Esophagus squamous epithelium (tissue), 4 donors: ENCODE measurements at regions not wholly inside any gene's neighbourhood (a gene's known extent, or its start where the extent isn't known, plus 50 kb on each side); places are given as distances from the start of the nearest gene placed in this dataset.

Source experiments
- CTCF ChIP-seq, 6 experiments: fragments of 450-650 bp in 4 of 6; fragments of 200-600 bp in 2 of 6; sonication (generic) in 2 of 6; IDR thresholded peaks; one replicate each; pipeline ENCODE4 v1.5.1; 2016 to 2019; ENCODE audit warnings: antibody characterized with exemption in 6 of 6, mild to moderate bottlenecking in 4 of 6, moderate library complexity in 4 of 6
- POLR2A ChIP-seq, 4 donors: fragments of 450-650 bp; IDR thresholded peaks; one replicate each; pipeline ENCODE4 v1.6.1; 2017; ENCODE audit warnings: antibody characterized with exemption in 4 of 4, mild to moderate bottlenecking in 4 of 4, moderate library complexity in 3 of 4

DNA sequence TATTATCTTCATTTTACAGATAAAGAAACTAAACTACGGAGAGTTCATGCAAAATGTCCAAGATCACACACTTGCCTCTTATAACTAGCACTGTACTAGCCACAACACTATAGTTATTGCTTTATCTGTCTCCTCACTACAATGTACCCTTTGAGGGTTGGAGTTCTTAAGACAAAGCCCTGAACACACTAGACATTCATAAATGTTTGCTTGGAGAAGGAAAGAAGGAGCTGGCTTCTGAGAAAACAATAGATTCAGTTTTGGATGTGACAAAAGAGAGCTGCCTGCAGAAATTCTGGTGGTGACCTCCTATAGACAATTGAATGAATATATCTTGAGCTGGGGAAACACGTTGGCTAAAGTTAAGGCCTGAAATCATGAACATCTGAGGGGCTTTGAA is 169.9 kb upstream of the ARHGEF26 start:
- TF ChIP-seq CTCF (IDR thresholded peaks at IDR 0.05) (no peak), POLR2A (IDR thresholded peaks at IDR 0.05) (no peak)
